ENCODE measurements at regions not wholly inside any gene's neighbourhood (a gene's known extent, or its start where the extent isn't known, plus 50 kb on each side); places are given as distances from the start of the nearest gene placed in this dataset.

GRCh38 chr7:67990003-67990402 is 993.4 kb downstream of the TYW1 start:
- intact Hi-C loops (cut with DNase I), result no loop called here
- H3K4me3 ChIP-seq, result no peak overlapping the region
- H3K27ac ChIP-seq, result no peak overlapping the region
- H3K27me3 ChIP-seq (replicated peaks; ENCODE audit: insufficient read depth), result no peaks in the 10 kb centered on the region
- 32% methylated on average over 4 of the region's 4 CpGs for WGBS
- no peaks in the 10 kb centered on the region for H3K36me3 ChIP-seq
- H3K4me1 ChIP-seq (replicated peaks), result no peaks in the 10 kb centered on the region
- no peak for DNase-seq (ENCODE audit: low spot score)
- no peak for TF ChIP-seq CTCF (IDR thresholded peaks at IDR 0.05)
- no peak for TF ChIP-seq POLR2AphosphoS5 (IDR thresholded peaks at IDR 0.05)
- no peak for TF ChIP-seq POLR2A (IDR thresholded peaks at IDR 0.05)
- no peaks in the 10 kb centered on the region for H3K9me3 ChIP-seq

GRCh38 chr7:67990716-67991115 is 994.1 kb downstream of the TYW1 start:
- Histone ChIP-seq H3K9me3 (no peaks in the 10 kb centered on the region), H3K4me3 (no peak overlapping the region), H3K36me3 (no peaks in the 10 kb centered on the region), H3K4me1 (replicated peaks) (no peaks in the 10 kb centered on the region), H3K27me3 (replicated peaks; ENCODE audit: insufficient read depth) (no peaks in the 10 kb centered on the region), H3K27ac (no peak overlapping the region)
- intact Hi-C loops (cut with DNase I), result no loop called here
- whole genome bisulfite sequencing, result 86% methylated on average over 2 of the region's 2 CpGs
- no peak for DNase-seq (ENCODE audit: low spot score)
- no peak for TF ChIP-seq CTCF (IDR thresholded peaks at IDR 0.05)
- TF ChIP-seq POLR2A (IDR thresholded peaks at IDR 0.05), result no peak
- no peak for TF ChIP-seq POLR2AphosphoS5 (IDR thresholded peaks at IDR 0.05)

- H3K36me3 ChIP-seq, result no peaks in the 10 kb centered on the region
- no peak for DNase-seq (ENCODE audit: low spot score)
- 95% methylated on average over 8 of the region's 8 CpGs for WGBS
- no peaks in the 10 kb centered on the region for H3K27me3 ChIP-seq (replicated peaks; ENCODE audit: insufficient read depth)
- no peak overlapping the region for H3K4me3 ChIP-seq
- H3K9me3 ChIP-seq, result no peaks in the 10 kb centered on the region
- no peak overlapping the region for H3K27ac ChIP-seq
- intact Hi-C loops (cut with DNase I), result no loop called here
- no peaks in the 10 kb centered on the region for H3K4me1 ChIP-seq (replicated peaks)
- TF ChIP-seq POLR2AphosphoS5 (IDR thresholded peaks at IDR 0.05) (no peak), CTCF (IDR thresholded peaks at IDR 0.05) (no peak), POLR2A (IDR thresholded peaks at IDR 0.05) (no peak)
Observed at GRCh38 chr7:67992287-67992686, 995.7 kb downstream of the TYW1 start.

DNA sequence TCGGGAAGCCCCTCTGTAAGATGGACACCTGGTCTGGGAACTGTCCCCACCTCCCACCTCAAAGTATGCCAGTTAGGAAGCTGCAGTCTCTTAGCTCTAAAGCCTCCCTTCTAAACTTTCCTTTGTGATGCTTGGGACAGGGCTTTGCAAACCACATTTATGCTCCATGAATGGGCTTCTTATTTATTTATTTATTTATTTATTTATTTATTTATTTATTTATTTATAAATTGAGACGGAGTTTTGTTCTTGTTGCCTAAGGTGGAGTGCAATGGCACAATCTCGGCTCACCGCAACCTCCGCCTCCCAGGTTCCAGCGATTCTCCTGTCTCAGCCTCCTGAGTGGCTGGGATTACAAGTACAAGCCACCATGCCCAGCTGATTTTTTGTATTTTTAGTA is 1009.4 kb downstream of the TYW1 start:
- WGBS, result 89% methylated on average over 6 of the region's 6 CpGs
- H3K27ac ChIP-seq, result no peak overlapping the region
- intact Hi-C loops (cut with DNase I), result no loop called here
- no peaks in the 10 kb centered on the region for H3K9me3 ChIP-seq
- no peaks in the 10 kb centered on the region for H3K4me1 ChIP-seq (replicated peaks)
- no peaks in the 10 kb centered on the region for H3K27me3 ChIP-seq (replicated peaks; ENCODE audit: insufficient read depth)
- TF ChIP-seq POLR2AphosphoS5 (IDR thresholded peaks at IDR 0.05), result no peak
- TF ChIP-seq POLR2A (IDR thresholded peaks at IDR 0.05), result no peak
- TF ChIP-seq CTCF (IDR thresholded peaks at IDR 0.05), result no peak
- no peak overlapping the region for H3K4me3 ChIP-seq
- no peaks in the 10 kb centered on the region for H3K36me3 ChIP-seq
- DNase-seq (ENCODE audit: low spot score), result no peak

DNA sequence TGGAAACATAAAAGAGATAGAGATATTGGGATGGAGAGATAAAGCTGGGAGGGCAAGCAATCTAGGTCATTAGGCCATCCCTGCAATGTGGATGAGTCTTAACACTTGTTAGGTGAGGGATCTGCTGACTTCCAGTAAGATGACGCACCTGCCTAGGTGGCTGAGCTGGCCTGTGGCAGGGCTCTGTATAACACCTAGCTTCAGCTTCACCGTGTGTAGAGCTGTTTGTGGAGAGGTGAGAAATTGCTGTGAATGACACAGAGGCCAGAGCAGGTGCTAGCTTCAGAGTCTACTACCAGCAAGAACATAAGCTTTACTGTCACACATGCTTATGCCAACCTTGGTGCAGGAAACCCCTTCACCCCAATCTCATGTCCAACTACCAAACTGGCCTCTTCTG is 1010.0 kb downstream of the TYW1 start:
- no peak overlapping the region for H3K4me3 ChIP-seq
- no peak overlapping the region for H3K27ac ChIP-seq
- WGBS, result 50% methylated on average over 2 of the region's 2 CpGs
- no peaks in the 10 kb centered on the region for H3K9me3 ChIP-seq
- H3K27me3 ChIP-seq (replicated peaks; ENCODE audit: insufficient read depth), result no peaks in the 10 kb centered on the region
- DNase-seq (ENCODE audit: low spot score), result no peak
- intact Hi-C loops (cut with DNase I), result no loop called here
- TF ChIP-seq POLR2AphosphoS5 (IDR thresholded peaks at IDR 0.05), result no peak
- no peak for TF ChIP-seq CTCF (IDR thresholded peaks at IDR 0.05)
- TF ChIP-seq POLR2A (IDR thresholded peaks at IDR 0.05), result no peak
- H3K4me1 ChIP-seq (replicated peaks), result no peaks in the 10 kb centered on the region
- H3K36me3 ChIP-seq, result no peaks in the 10 kb centered on the region
